Ovary (tissue), 3 donors: ENCODE measurements at regions not wholly inside any gene's neighbourhood (a gene's known extent, or its start where the extent isn't known, plus 50 kb on each side); places are given as distances from the start of the nearest gene placed in this dataset.
"Not testable (repeated sequence)": the region's sequence is repeated elsewhere in the genome, so short reads cannot be mapped to it uniquely, and the experiment has no call there.

Source experiments
- CTCF ChIP-seq, 3 donors: fragments of 450-650 bp in 2 of 3; fragments of 200-600 bp in 1 of 3; IDR thresholded peaks; one replicate each; pipeline versions ENCODE4 v1.5.1 to v1.8.0; 2016 to 2022; ENCODE audit warnings: antibody characterized with exemption in 3 of 3, mild to moderate bottlenecking in 1 of 3
- EP300 ChIP-seq: sonication (generic); formaldehyde crosslinking; IDR thresholded peaks from one replicate; pipeline ENCODE4 v1.6.1; 2017; ENCODE audit warnings: antibody characterized with exemption
- POLR2A ChIP-seq: fragments of 450-650 bp; IDR thresholded peaks from one replicate; pipeline ENCODE4 v1.6.1; 2017; ENCODE audit warnings: antibody characterized with exemption, mild to moderate bottlenecking, moderate library complexity
- donor health status: DM: no; HTN: no; CAD: no.

DNA sequence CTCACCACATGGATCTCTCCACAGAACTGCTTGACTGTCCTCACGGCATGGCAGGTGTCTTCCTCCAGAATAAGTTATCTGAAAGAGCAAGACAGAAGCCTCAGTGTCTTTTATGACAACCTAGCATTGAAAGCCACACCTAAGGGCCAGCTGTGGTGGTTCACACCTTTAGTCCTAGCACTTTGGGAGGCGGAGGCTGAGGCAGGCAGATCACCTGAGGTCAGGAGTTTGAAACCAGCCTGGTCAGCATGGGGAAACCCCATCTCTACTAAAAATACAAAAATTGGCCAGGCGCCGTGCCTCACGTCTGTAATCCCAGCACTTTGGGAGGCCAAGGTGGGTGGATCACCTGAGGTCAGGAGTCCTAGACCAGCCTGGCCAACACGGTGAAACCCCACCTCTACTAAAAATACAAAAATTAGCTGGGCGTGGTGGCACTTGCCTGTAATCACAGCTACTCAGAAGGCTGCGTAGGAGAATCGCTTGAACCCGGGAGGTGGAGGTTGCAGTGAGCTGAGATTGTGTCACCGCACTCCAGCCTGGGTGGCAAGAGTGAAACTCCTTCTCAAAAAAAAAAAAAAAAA is 180.6 kb upstream of the HAAO start:
- not testable (repeated sequence) for TF ChIP-seq CTCF (IDR thresholded peaks at IDR 0.05); POLR2A; EP300
